ENCODE measurements at regions not wholly inside any gene's neighbourhood (a gene's known extent, or its start where the extent isn't known, plus 50 kb on each side); places are given as distances from the start of the nearest gene placed in this dataset.

GRCh38 chr2:14746133-14746532 is 113.6 kb downstream of the LRATD1 start:
- Histone ChIP-seq H3K9me3 (ENCODE audit: control insufficient read depth, insufficient read depth, low read depth, low read length) (no peaks in the 10 kb centered on the region), H3K4me1 (ENCODE audit: control insufficient read depth, insufficient read depth, low read length) (no peaks in the 10 kb centered on the region), H3K4me3 (ENCODE audit: low read depth, low read length) (no peak overlapping the region), H3K36me3 (ENCODE audit: control insufficient read depth in 2 of 2, insufficient read depth in 1 of 2, low read length in 2 of 2) (no peaks in the 10 kb centered on the region), H3K27ac (ENCODE audit: extremely low read depth, low read depth, low read length) (no peak overlapping the region)
- ChIA-PET POLR2A (no interaction called here), CTCF (no interaction called here)
- TF ChIP-seq ZNF324 (tag by site-specific recombination; IDR thresholded peaks at IDR 0.05), result no peak
- no peak for TF ChIP-seq ZFP37 (tag by site-specific recombination; IDR thresholded peaks at IDR 0.05)
- no peak for TF ChIP-seq ZNF529 (tag by site-specific recombination; IDR thresholded peaks at IDR 0.05; ENCODE audit: insufficient replicate concordance)
- no peak for TF ChIP-seq ZNF449 (tag by site-specific recombination; IDR thresholded peaks at IDR 0.05)
- no peak for TF ChIP-seq ZNF76 (tag by site-specific recombination; IDR thresholded peaks at IDR 0.05; ENCODE audit: borderline replicate concordance, low read depth)
- 0 out of 2 replicates have a peak, but pooled peaks have one; percentile 17 for TF ChIP-seq ZFHX2 (tag by site-specific recombination; conservative IDR thresholded peaks at IDR 0.05)
- TF ChIP-seq EGR2 (tag by site-specific recombination; IDR thresholded peaks at IDR 0.05; ENCODE audit: low read depth), result 0 out of 2 replicates have a peak, but pooled peaks have one; percentile 11
- TF ChIP-seq ZNF416 (tag by site-specific recombination; IDR thresholded peaks at IDR 0.05), result no peak
- no peak for TF ChIP-seq ZNF121 (tag by site-specific recombination; IDR thresholded peaks at IDR 0.05)
- TF ChIP-seq ZNF555 (tag by site-specific recombination; conservative IDR thresholded peaks at IDR 0.05), result no peak
- TF ChIP-seq KLF7 (tag by site-specific recombination; IDR thresholded peaks at IDR 0.05; ENCODE audit: borderline replicate concordance), result no peak
- TF ChIP-seq ZBTB17 (tag by site-specific recombination; IDR thresholded peaks at IDR 0.05), result no peak
- no peak for TF ChIP-seq ZNF777 (tag by site-specific recombination; IDR thresholded peaks at IDR 0.05; ENCODE audit: borderline replicate concordance)
- no peak for TF ChIP-seq ZNF621 (tag by site-specific recombination; IDR thresholded peaks at IDR 0.05)
- TF ChIP-seq ZNF274 (IDR thresholded peaks at IDR 0.05; ENCODE audit: low read length), result no peak
- no peak for TF ChIP-seq ZNF274 (tag by site-specific recombination; IDR thresholded peaks at IDR 0.05; ENCODE audit: borderline replicate concordance)

- ChIA-PET CTCF (no interaction called here), POLR2A (no interaction called here)
- H3K36me3 ChIP-seq (ENCODE audit: control insufficient read depth in 2 of 2, insufficient read depth in 1 of 2, low read length in 2 of 2), result no peaks in the 10 kb centered on the region
- H3K4me3 ChIP-seq (ENCODE audit: low read depth, low read length), result no peak overlapping the region
- TF ChIP-seq ZNF335 (tag by site-specific recombination; conservative IDR thresholded peaks at IDR 0.05) (no peak), ZBTB48 (tag by site-specific recombination; IDR thresholded peaks at IDR 0.05) (no peak), ZNF16 (tag by site-specific recombination; IDR thresholded peaks at IDR 0.05; ENCODE audit: low read depth) (no peak), ZNF416 (tag by site-specific recombination; IDR thresholded peaks at IDR 0.05) (no peak), ZNF704 (tag by site-specific recombination; IDR thresholded peaks at IDR 0.05) (no peak), ZNF791 (tag by site-specific recombination; IDR thresholded peaks at IDR 0.05) (no peak), REST (tag by site-specific recombination; IDR thresholded peaks at IDR 0.05) (no peak), ZNF274 (IDR thresholded peaks at IDR 0.05; ENCODE audit: low read length) (no peak), ZNF274 (tag by site-specific recombination; IDR thresholded peaks at IDR 0.05; ENCODE audit: borderline replicate concordance) (no peak), ZBTB17 (tag by site-specific recombination; IDR thresholded peaks at IDR 0.05) (no peak), ZNF48 (tag by site-specific recombination; IDR thresholded peaks at IDR 0.05) (no peak), GLI4 (tag by site-specific recombination; IDR thresholded peaks at IDR 0.05) (no peak), KLF1 (tag by site-specific recombination; IDR thresholded peaks at IDR 0.05) (no peak)
- no peaks in the 10 kb centered on the region for H3K9me3 ChIP-seq (ENCODE audit: control insufficient read depth, insufficient read depth, low read depth, low read length)
- H3K27ac ChIP-seq (ENCODE audit: extremely low read depth, low read depth, low read length), result no peak overlapping the region
- H3K4me1 ChIP-seq (ENCODE audit: control insufficient read depth, insufficient read depth, low read length), result no peaks in the 10 kb centered on the region
Measured at GRCh38 chr2:14747447-14747846, 114.9 kb downstream of the LRATD1 start.

Data from HEK293 (cell line).